GM18873 (cell line): ENCODE measurements at regions not wholly inside any gene's neighbourhood (a gene's known extent, or its start where the extent isn't known, plus 50 kb on each side); places are given as distances from the start of the nearest gene placed in this dataset.

Experiments
- ATAC-seq: cut with Tn5 transposase; IDR thresholded peaks from one replicate; pipeline ENCODE4 v1.9.1; 2021; ENCODE audit warnings: mild to moderate bottlenecking, moderate library complexity, moderate number of reproducible peaks; ENCODE audit not compliant: unreplicated experiment, low FRiP score

- ATAC-seq, result no peak
These were observed 279.6 kb downstream of the RERGL start for GRCh38 chr12:17810399-17810798.

- ATAC-seq, result no peak
These were observed 280.8 kb downstream of the RERGL start for GRCh38 chr12:17809206-17809605.

GRCh38 chr12:17802657-17803641, 287.0 kb downstream of the RERGL start:
- no peak for ATAC-seq

GRCh38 chr12:17793854-17794253, 296.1 kb downstream of the RERGL start:
- ATAC-seq, result no peak

GRCh38 chr12:17778242-17778641, 311.8 kb downstream of the RERGL start:
- no peak for ATAC-seq

GRCh38 chr12:17763366-17763765, 326.6 kb downstream of the RERGL start:
- ATAC-seq, result no peak

GRCh38 chr12:17759982-17760381, 330.0 kb downstream of the RERGL start:
- ATAC-seq, result no peak
